NT2/D1 (cell line): ENCODE measurements at regions not wholly inside any gene's neighbourhood (a gene's known extent, or its start where the extent isn't known, plus 50 kb on each side); places are given as distances from the start of the nearest gene placed in this dataset.

ENCODE experiments used
- DNase-seq: peaks from one replicate; pipeline ENCODE4 v3.0.0-alpha.2; 2011; ENCODE audit warnings: low read depth, low spot score
- H3K27me3 ChIP-seq: 2 replicates; pipeline ENCODE4 v1.6.0; 2011; ENCODE audit warnings: mild to moderate bottlenecking; ENCODE audit not compliant: insufficient read length, insufficient read depth
- H3K36me3 ChIP-seq: 2 replicates; pipeline ENCODE4 v1.6.1; 2011; ENCODE audit warnings: mild to moderate bottlenecking, low read length, mixed read lengths; ENCODE audit not compliant: insufficient read depth, insufficient read length
- H3K4me1 ChIP-seq: 2 replicates; pipeline ENCODE4 v1.5.1; 2011; ENCODE audit not compliant: insufficient read depth, insufficient read length
- H3K4me3 ChIP-seq: 2 replicates; pipeline ENCODE4 v1.5.1; 2011; ENCODE audit warnings: low read depth; ENCODE audit not compliant: insufficient read length
- H3K9ac ChIP-seq: 2 replicates; pipeline ENCODE4 v1.6.0; 2011; ENCODE audit warnings: low read depth; ENCODE audit not compliant: insufficient read length
- H3K9me3 ChIP-seq: 2 replicates; pipeline ENCODE4 v1.5.1; 2011; ENCODE audit warnings: mild to moderate bottlenecking, low read length; ENCODE audit not compliant: insufficient read depth
- SUZ12 ChIP-seq: IDR thresholded peaks from 2 replicates; pipeline ENCODE4 v1.6.1; 2011; ENCODE audit not compliant: insufficient read length, insufficient read depth; ENCODE audit errors: extremely low read depth
- YY1 ChIP-seq: IDR thresholded peaks from 2 replicates; pipeline ENCODE4 v1.6.1; 2011; ENCODE audit not compliant: insufficient read length, insufficient read depth
- ZNF274 ChIP-seq: IDR thresholded peaks from 2 replicates; pipeline ENCODE4 v1.6.1; 2011; ENCODE audit warnings: mild to moderate bottlenecking, low read depth, low read length

DNA sequence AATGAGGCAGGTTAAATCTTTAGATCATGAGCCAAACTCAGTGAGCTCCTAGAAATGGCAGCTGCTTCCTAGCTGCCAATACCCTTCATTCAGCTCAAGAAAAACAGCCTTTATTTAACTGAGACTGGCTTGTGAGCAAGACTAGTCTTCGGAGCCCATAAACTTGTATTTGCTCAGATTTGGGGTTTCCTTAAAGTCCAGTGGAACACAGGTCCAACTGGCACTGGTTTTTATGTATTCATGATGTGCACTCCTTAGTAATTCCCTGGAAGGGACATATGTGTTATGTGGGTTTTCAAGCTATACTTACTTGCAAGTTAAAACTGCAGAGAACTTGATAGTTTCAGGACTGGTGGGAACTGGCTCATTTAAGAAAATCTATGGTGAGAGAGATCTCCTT is 380.1 kb upstream of the TMEM132C start:
- DNase-seq = no peak
- H3K4me3 ChIP-seq = no peak overlapping the region
- no peaks in the 10 kb centered on the region for H3K4me1 ChIP-seq
- H3K9me3 ChIP-seq = no peaks in the 10 kb centered on the region
- no peaks in the 10 kb centered on the region for H3K36me3 ChIP-seq
- no peaks in the 10 kb centered on the region for H3K27me3 ChIP-seq
- no peak for TF ChIP-seq ZNF274
- no peak for TF ChIP-seq YY1
- TF ChIP-seq SUZ12 = no peak
- no peak overlapping the region for H3K9ac ChIP-seq

DNA sequence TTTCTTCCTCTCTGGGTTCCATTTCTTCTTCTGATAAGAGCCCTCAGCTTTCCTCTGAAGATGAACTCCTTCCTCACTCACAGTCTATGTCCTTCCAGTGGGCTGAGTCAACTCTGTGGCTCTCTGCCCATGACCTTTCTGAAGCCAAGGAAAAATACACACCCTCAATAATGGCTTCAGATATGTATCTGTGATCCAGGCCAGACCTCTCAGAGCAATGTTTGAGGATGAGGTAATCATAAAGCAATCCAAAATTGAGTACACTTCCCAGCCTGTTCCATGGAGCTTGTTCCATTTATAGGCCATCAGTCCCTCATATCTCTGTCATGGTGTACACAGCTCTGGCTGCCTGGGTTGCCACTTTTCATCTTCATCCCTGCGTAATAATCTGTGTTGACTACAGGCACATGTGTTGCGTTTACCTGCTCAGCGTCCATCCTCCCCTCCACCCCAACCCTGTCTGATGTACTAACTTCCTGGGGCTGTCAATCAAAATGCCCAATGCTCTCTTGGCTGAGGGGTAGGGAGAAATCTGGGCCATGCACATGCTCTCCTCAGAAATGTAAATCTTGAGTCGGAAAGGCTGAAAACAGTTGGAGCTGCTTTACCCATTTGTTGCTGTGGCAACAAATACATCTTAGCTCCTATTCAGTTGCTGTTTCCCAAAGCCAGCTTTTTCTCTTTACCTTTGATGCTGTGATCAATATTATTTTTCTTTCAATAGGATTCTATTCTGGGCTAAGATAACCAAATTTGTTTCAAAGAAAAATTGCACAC is 377.8 kb upstream of the TMEM132C start:
- no peaks in the 10 kb centered on the region for H3K36me3 ChIP-seq
- no peak for DNase-seq

DNA sequence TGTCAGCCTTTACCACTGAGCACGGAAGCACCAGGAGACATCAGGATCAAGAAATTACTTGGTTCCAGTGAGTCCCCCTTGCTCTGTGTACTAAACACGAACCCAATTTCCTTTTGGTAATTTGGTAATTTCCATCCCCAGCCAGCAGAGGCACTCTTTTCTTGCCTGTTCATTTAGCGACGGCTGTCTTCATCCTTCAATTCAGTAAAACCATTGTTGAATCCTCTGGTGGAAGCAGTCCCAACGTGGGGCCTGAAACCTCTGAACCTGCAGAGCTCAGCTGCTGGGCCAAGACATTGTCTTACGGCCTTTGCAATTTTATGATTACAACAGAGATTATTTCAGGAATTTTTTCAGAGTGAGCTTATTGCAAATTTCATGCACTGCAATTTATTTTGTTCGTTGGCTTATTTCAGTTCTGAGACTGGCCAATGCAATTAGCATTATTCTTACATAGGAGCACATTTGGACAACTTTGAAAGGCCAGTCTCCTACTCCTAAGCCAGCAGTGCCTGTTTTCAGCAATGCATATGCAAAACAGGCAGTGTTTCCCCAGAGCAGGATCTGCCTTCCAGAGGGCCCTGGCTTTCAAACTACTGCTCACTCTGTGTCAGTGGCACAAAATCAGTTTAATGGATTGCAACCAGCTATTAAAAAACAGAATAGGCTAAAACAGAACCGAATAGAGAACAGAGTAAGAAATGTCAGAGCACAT is 372.9 kb upstream of the TMEM132C start:
- H3K9ac ChIP-seq = no peak overlapping the region
- no peaks in the 10 kb centered on the region for H3K4me1 ChIP-seq
- H3K9me3 ChIP-seq = no peaks in the 10 kb centered on the region

More for the DNA sequence above, 377.8 kb upstream of the TMEM132C start:
- Histone ChIP-seq H3K4me1 (no peaks in the 10 kb centered on the region), H3K27me3 (no peaks in the 10 kb centered on the region), H3K9me3 (no peaks in the 10 kb centered on the region), H3K4me3 (no peak overlapping the region), H3K9ac (no peak overlapping the region)
- TF ChIP-seq YY1 (no peak), SUZ12 (no peak), ZNF274 (no peak)

DNA sequence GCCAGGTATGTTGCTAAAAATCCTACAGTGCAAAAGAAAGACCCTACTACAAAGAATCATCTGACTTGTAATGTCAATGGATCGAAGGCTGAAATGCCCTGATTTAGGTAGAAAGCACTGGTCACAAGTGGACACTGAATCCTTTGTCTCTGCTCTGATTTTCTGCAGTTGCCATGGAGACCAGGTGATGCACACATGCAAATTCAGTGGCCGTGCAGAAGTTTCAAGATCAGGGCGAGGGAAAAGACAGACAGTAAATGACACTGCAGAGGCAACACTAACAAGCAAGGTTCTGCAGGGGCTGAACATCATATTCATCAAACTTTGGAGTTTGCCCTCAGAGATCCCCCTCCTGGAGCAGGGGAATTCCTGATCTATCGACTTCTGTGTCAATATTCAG is 370.3 kb upstream of the TMEM132C start:
- Histone ChIP-seq H3K9me3 (no peaks in the 10 kb centered on the region), H3K4me3 (no peak overlapping the region), H3K4me1 (no peaks in the 10 kb centered on the region), H3K36me3 (no peaks in the 10 kb centered on the region), H3K27me3 (no peaks in the 10 kb centered on the region), H3K9ac (no peak overlapping the region)
- TF ChIP-seq ZNF274 = no peak
- TF ChIP-seq SUZ12 = no peak
- no peak for TF ChIP-seq YY1
- no peak for DNase-seq

More for the DNA sequence above, 372.9 kb upstream of the TMEM132C start:
- TF ChIP-seq YY1 (no peak), ZNF274 (no peak), SUZ12 (no peak)
- H3K4me3 ChIP-seq = no peak overlapping the region
- peak; percentile 28 for DNase-seq
- no peaks in the 10 kb centered on the region for H3K36me3 ChIP-seq
- H3K27me3 ChIP-seq = no peaks in the 10 kb centered on the region

DNA sequence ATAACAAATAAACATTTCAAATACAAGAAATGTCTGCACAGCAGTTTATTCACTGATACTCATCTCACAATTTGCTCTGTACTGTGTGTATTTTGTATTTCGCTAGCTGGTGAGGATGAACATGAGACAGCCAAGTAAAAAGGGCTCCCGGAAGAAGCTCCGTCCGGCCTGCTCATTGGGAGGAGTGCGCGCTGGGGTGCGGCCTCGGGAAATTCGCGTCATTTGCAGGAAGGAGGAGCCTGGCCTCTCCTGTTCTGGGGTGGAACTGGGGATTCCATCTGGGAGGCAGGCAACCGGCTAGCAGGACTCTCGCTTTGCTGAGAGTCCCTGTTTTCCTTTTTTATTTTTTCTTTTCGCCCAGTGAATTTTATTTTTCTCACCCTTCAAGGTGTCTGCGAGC is 368.4 kb upstream of the TMEM132C start:
- Histone ChIP-seq H3K9ac (no peak overlapping the region), H3K36me3 (no peaks in the 10 kb centered on the region), H3K27me3 (no peaks in the 10 kb centered on the region), H3K4me1 (no peaks in the 10 kb centered on the region), H3K9me3 (no peaks in the 10 kb centered on the region), H3K4me3 (no peak overlapping the region)
- TF ChIP-seq YY1 = no peak
- TF ChIP-seq SUZ12 = no peak
- no peak for TF ChIP-seq ZNF274
- DNase-seq = no peak

DNA sequence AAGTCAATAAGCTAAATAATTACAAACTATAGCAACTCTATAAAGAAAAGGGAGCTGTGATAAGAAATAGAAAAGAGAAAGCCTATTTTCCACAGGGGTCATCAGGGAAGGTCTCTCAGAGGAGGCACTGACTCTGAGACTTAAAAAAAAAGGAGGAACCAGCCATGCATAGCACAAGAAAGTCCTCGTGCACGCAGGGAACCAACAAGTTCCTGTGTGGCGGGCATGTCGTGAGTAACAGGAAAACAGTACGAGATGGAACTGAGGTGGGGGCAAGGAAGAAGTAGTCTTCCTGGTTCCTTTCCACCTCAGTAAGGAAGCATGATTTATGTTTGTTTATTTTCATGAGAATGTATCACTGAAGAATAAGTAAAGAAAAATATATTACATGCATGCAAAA is 367.0 kb upstream of the TMEM132C start:
- H3K4me1 ChIP-seq = no peaks in the 10 kb centered on the region
- no peaks in the 10 kb centered on the region for H3K9me3 ChIP-seq
- DNase-seq = no peak
- no peaks in the 10 kb centered on the region for H3K27me3 ChIP-seq
- no peak overlapping the region for H3K4me3 ChIP-seq
- no peaks in the 10 kb centered on the region for H3K36me3 ChIP-seq
- TF ChIP-seq YY1 = no peak
- TF ChIP-seq ZNF274 = no peak
- no peak for TF ChIP-seq SUZ12
- no peak overlapping the region for H3K9ac ChIP-seq

DNA sequence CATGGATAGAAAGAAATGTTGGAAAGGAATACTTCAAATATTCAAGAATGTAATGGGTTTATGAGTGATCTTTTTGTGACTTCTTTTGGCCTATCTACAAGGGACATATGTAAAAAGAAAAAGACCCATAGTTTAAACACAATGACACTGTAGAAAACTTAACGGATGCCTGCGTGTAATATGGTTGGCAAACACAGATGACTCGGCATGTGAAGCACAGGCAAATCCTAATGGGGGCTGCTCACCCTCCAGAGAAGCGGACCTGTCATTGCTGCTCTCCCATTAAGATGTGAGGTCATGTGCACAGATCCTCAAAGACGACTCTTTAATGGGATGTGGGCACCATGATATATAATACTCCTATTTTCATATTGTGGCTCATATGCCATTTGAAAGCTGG is 366.6 kb upstream of the TMEM132C start:
- no peak for DNase-seq
- Histone ChIP-seq H3K4me1 (no peaks in the 10 kb centered on the region), H3K9me3 (no peaks in the 10 kb centered on the region), H3K9ac (no peak overlapping the region), H3K27me3 (no peaks in the 10 kb centered on the region), H3K4me3 (no peak overlapping the region), H3K36me3 (no peaks in the 10 kb centered on the region)
- TF ChIP-seq ZNF274 = no peak
